ENCODE measurements at regions not wholly inside any gene's neighbourhood (a gene's known extent, or its start where the extent isn't known, plus 50 kb on each side); places are given as distances from the start of the nearest gene placed in this dataset.
"Not testable (repeated sequence)": the region's sequence is repeated elsewhere in the genome, so short reads cannot be mapped to it uniquely, and the experiment has no call there.

DNA sequence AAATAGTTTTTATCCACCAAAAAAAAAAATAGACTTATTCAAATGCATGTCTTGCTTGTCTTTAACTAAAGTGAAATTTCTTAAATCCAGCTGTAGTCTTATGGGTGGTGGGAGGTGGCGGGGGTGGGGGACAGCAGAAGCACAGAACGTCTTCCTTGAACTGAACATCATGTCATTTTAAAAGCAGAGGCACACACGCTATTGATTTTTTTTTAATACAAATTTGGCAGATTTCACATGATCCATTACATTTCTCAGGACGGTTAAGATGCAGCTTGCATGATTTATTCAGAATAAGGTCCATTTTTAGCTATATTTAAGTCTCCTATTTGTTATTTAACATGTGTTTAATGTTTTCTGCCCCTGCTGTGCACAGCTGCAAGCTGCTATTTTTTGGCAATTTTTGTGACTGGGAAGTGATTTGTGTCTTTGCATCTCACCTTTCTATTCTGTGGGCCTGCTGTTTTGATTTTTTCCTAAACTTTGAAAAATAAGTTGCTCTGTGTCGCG is 274.0 kb downstream of the TSHZ3 start:
- DNase-seq: no peak

GRCh38 chr19:31074199-31075125 is 274.8 kb downstream of the TSHZ3 start:
- no peak for DNase-seq

DNA sequence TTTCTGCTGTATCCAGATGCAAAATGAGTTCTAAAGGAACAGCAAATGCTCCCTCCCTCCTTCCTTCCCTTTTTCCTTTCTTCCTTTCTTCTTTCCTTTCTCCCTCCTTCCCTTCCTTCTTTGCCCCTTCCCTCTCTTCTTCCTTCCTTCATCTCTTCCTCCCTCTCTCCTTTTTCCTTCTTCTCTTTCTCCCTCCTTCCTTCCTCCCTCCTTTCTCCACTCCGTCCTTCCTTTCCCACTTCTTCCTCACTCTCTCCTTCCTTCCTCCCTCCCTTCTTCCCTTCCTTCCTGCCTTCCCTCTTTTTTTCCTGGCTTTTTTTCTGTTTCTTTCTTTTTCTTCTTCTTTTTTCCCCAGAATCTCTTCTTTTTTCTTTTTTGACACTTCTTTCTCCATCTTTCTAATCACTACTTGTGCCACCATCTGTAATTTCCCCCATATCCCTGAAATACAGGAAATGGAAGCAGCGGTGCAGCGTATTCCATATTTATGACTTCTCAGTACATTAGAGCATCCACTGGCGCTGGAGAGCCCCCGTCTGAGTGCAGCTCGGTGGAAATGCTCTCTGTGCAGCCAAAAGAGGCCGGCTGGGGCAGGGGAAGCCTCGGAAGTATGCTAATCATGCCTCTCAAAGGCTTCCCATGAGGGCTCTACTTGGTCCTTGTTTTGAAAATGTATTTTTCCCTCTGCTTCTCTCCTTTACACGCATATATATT is 275.6 kb downstream of the TSHZ3 start:
- DNase-seq: no peak

- DNase-seq: no peak
These were observed 276.8 kb downstream of the TSHZ3 start for GRCh38 chr19:31072451-31072850.

- no peak for DNase-seq
These were observed 277.9 kb downstream of the TSHZ3 start for GRCh38 chr19:31071136-31071855.

DNA sequence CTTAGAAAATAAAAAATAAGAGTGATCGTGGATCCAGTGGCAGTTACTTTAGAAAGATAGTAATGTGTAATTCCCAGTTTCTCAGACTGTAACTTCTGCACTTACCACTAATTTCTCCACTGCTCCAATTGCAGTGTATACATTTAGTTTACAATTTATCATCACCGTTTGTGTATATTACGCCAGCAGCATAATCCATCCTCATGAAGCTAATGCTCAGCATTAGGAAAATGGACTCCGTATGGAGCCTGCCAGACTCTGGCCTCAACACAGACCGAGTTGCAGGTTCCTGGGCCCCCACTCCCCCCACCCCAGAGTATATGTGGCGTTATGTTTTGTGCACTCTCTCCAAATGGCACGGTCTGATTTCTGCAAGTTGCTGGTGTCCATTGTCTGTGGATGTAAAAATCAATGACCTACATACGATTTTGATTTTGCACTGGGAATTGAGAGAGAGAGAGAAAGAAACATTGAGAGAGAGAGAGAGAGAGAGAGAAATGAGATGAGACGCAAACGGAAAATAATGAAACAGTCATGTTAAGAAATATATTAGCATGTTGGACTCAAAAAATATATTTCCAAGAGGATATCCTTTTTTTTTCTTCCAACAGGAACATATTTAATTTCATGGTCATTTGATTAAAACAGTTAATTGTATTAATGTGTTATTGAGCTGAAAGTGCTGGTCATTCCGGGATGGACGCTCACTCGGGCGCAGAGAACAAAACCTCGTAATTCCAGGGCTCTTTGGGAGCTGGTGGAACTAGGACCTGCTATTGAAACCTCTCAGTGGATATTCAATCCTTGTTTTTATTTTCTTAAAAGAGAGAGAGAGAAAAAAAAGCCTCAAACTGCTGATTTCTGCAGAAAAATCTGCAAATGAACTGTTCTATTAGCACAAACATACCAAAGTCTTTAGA is 278.8 kb downstream of the TSHZ3 start:
- no peak for DNase-seq

GRCh38 chr19:31068268-31068667 is 281.0 kb downstream of the TSHZ3 start:
- no peak for DNase-seq

GRCh38 chr19:31066385-31066784 is 282.9 kb downstream of the TSHZ3 start:
- no peak for DNase-seq

DNA sequence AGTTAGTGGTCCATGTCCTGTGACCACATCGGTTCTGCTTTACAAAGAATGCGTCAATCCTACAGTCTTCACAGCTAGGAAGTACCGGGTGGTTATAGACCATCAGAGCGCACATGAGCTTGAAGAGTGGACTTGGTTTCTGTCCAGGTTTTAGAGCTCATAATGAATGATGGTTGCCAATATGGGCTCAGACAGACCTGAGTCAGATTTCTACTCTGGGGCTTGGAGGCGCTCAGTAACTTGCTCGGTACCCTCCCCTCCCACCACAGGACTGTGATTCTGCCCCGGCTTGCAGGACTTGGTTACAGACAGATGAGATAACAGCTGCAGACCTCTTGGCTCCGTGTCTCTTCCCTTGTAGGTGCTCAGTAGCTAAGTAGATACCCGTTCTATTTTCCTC is 284.7 kb downstream of the TSHZ3 start:
- no peak for DNase-seq

DNA sequence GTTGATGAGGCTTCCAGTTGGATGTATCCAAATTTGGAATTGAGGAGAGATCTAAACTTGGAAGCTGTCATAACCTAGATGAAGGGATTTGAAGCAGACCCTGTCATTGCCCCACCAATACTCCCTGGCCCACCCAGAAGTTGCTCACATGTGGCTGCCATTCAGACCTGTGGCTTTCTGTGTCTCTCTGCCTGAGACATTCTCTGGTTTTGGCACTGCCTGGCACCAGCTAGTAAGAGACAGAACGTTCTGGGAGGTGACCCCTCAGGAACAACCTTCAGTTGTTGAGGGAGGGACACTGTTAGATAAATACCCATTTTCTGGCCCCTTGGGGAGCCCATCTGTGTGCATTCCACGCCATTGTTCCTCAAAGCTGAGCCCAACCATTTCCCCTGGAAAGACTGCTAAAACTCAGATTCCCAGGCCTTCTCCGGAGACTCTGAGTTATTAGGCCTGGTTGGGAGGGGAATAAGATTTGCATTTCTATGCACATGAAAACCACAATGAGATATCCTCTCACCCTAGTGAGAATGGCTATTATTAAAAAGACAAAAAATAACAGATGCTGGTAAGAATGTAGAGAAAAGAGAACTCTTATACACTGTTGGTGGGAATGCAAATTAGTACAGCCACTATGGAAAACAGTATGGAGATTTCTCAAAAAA is 290.4 kb downstream of the TSHZ3 start:
- no peak for DNase-seq

- DNase-seq: no peak
These were observed 291.8 kb downstream of the TSHZ3 start for GRCh38 chr19:31057476-31057875.

DNA sequence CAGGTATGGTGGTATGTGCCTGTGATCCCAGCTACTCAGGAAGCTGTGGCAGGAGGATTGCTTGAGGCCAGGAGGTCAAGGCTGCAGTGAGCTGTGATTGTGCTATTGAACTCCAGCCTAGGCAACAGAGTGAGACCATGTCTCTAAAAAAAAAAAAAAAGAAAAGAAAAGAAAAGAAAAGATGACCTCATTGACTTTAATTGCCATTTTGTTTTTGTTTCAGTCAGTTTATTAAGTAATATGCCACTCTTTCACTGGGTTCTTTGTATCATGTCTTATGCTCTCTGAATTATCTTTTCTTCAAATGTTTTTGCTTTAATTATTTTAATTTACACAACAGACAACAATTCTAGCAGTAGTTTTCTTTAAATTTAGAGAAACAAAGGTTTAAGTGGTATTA is 293.8 kb downstream of the TSHZ3 start:
- DNase-seq: no peak

DNA sequence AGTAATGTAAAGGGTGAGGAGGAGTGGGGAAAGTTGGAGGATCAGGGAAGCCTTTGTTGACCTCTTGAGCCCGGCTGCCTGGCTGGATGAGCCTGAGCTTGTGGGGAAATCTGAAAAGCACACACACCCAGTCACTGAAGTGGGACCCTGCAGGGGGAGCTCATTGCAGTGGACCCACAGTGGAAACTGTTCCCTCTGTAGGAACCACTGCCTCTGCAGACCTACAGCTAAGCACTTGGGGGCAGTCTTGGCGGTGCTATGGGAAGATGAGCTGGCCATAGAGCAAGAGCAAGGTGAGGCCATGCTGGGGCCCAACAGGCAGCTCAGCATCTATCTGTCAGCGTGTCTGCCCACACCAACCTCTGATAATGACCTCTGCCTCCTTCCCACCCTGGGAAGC is 294.8 kb downstream of the TSHZ3 start:
- DNase-seq: no peak

GRCh38 chr19:31049431-31049830 is 299.8 kb downstream of the TSHZ3 start:
- no peak for DNase-seq

GRCh38 chr19:31046024-31046423 is 303.2 kb downstream of the TSHZ3 start:
- no peak for DNase-seq

DNA sequence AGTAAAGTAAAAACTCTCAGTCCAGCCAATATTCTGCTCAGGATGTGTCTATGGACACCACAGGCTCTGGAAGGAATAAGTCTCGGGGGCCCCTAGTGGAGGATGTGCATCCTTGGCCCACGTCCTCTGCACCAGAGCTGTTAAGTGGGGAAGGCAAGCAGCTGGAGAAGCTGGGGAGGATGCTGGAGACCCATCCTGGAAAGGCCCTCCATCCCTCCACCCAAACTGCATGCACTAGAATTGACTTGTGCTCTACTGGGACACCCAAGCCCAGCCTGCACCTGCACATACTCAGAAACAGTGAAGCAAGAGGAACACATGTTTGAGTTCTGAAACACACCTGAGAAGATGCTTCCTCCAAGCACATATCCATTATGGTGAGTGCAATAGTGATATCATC is 307.8 kb downstream of the TSHZ3 start:
- DNase-seq: no peak

- no peak for DNase-seq
These were observed 310.1 kb downstream of the TSHZ3 start for GRCh38 chr19:31039151-31039550.

DNA sequence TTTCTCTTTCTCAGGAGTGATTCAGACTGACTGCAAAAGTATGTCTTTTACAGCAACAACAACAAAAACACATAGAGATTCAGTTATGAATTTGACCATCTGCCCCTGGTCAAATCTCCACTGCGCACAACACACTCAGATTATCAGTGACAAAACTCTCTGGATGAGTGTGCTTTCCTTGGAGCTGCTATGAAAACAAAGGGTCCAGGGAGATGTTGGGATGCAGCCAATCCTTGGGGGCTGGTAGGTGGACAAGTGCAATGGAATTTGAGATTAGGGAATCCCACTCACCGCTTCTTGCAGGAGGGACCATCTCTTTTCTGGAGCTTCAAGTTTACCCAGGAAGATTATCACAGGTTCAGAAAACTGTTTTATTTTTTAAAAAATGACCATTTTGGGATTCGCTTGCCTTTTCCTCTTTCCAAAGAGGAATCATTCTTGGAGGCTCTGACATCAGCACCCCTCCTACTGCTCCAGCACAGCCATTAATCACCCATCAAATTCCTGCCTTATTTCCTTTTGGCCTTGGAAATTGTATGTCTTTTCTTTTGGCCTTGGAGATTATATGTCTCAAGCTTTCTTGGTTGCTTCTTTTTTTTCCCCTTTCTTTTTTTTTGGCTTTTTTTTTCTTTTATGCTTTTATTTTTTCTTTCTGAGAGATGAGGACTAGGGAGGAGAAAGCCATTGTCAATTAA is 311.8 kb downstream of the TSHZ3 start:
- no peak for DNase-seq

DNA sequence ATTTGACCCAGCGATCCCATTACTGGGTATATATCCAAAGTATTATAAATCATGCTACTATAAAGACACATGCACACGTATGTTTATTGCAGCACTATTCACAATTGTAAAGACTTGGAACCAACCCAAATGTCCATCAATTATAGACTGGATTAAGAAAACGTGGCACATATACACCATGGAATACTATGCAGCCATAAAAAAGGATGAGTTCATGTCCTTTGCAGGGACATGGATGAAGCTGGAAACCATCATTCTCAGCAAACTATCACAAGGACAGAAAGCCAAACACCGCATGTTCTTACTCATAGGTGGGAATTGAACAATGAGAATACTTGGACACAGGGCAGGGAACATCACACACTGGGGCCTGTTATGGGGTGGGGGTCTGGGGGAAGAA is 317.8 kb downstream of the TSHZ3 start:
- not testable (repeated sequence) for DNase-seq

GRCh38 chr19:31023038-31023437 is 326.2 kb downstream of the TSHZ3 start:
- no peak for DNase-seq

GRCh38 chr19:31018936-31019335 is 330.3 kb downstream of the TSHZ3 start:
- no peak for DNase-seq
